ENCODE measurements at regions not wholly inside any gene's neighbourhood (a gene's known extent, or its start where the extent isn't known, plus 50 kb on each side); places are given as distances from the start of the nearest gene placed in this dataset.
A peak's percentile ranks its signal among the peaks of the same experiment; 100 is the strongest.

DNA sequence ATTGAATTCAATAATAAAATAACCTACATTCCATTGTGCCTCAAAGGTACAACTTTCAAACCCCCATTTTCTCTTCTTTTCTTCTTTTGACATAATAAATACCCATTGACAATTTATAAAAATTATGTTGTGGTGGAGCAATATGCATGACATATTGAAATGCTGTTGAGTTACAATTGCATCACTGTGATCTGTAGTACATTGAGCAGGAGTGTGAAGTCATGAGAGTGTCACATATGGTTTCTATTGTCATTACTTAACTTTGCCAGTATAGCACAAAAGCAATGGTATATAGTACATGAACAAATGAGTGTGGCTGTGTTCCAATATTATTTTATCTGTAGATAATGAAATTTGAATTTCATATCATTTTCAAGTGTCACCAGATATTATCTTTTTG lies 441.3 kb downstream of the GJA1 start:
- DNase-seq (ENCODE audit: low spot score): no peak

DNA sequence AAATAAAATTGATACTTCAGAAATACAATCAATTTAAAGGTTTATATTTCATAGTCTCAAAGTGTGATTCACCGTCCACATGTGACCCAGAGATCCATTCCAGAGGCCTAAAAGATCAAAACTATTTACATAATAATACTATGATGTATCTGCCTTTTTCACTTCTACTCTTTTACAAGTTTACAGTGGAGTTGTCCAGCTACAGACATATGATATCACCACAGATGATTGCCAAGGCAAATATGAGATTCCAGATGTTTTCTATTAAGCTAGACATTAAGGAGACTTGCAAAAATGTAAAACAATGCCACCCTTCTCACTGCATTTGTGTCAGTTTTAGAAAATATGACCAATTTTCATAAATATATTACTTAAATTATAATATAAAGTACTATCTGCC lies 443.7 kb downstream of the GJA1 start:
- no peak for DNase-seq (ENCODE audit: low spot score)

DNA sequence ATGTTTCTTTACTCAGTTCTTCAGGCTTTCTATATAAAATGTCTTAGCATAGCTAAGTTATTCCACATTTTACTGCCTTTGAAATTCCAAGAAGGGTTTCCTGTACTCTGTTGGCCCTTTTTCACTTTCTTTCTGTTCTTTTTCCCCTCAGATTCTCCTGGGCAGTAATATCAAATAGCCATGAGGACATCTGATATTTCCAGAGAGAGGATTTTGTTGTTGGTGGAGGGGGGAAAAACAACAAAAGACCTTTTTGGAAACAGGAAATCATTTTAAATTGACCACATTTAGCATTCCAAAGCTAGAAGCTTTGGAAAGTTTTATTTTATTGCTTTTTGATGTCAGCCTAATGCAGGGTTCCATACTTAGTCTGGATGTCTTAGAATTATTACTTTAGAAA lies 445.4 kb downstream of the GJA1 start:
- no peak for DNase-seq (ENCODE audit: low spot score)

DNA sequence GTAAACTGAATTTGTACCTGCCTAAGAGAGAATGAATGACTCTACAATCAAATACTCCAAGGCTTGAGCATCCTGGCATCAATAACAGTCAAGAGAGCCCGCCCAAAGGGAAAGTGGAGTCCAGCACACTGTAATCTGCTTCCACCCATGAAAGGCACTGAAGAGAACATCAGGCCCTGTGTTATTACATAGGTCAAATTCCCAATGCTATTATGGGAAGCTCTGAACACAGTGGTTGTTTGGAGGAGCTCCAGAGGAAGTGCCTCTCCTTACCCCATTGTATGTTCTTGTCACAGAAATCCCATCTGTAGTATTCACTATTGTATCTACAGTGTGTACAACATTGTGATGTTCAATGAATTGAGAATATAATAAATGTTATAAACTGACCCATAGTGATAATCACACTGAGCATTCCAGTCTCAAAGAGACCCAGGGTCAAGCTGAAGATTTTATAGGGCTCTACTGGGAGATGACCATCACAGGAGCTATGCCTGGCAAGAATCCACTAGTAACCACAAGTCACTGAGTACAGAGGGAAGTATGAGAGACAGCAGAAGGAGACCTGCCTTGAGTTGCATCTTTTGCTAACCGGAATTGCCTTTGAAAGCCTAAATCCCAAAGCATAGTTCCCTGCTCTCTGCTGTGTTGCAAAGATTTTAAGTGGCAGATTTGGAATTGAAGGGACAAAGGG lies 446.7 kb downstream of the GJA1 start:
- no peak for DNase-seq (ENCODE audit: low spot score)

DNA sequence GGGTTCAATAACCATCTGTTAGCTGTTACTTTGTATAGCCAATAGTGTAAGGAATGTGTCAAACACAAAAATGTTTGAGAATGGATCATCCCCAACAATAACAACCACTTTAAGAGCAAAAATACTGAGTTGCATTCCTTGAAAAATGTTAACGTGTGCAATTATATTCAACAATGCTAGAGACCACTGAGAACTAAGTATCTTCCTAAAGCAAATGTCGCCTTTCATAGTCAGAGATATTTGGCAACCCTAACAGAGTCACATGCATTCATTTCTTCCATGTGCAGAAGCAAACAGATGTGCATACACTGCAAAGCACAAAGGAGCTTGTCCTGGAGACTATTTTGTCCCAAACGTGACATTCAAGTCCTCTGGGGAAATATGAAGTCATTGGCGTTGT lies 448.6 kb downstream of the GJA1 start:
- no peak for DNase-seq (ENCODE audit: low spot score)

DNA sequence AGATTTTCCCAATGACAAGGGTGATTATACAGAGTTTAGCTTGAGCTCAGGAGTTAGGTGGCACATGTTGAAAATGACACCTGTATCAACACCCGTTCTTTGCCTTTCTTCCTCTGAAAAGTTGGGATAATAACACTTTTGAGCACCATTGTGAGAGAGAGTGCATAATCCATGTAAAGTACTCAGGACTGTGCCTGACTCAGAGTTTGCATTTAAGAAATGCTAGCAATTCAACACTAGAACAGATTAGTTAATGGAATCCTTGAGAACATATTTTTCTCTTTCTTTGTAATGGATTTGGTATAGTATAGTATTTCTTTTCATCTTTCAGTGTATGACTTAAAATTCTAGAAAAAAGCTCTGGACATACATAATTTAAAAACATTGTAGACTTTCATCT lies 449.2 kb downstream of the GJA1 start:
- no peak for DNase-seq (ENCODE audit: low spot score)

DNA sequence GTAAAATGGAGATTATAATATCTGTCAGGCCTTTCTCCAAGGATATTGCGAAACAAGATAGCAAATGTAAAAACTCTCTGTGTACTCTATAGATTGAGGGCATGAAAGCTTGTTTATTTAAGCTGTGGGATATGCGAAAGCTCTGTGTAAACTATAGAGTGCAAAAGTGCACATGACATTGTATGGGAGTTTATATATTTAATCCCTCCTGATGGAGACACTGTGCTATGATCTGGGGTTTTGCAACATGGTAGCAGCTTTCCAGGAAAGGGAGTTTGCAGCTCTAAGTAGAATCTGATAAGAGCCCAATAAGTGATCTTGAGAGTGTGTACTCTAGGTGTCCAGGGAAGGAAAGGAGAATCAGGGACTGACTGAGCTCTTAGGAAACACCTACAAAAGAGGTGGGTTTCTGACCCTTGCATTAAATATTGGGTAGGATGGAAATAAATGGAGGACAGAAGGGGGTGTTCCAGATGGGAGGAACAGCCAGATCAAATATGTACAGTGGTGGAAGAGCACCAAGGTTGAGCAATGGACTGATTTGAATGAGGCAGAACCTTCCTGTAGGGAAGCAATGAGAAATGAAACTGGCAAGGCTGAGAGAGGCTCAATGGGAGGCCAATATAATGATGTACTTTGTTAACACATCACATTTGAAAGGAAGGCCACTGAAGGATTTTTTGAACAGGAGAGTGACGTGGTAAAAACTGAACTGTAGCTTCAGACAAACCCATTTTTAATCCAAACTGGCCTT lies 450.1 kb downstream of the GJA1 start:
- DNase-seq (ENCODE audit: low spot score): no peak

DNA sequence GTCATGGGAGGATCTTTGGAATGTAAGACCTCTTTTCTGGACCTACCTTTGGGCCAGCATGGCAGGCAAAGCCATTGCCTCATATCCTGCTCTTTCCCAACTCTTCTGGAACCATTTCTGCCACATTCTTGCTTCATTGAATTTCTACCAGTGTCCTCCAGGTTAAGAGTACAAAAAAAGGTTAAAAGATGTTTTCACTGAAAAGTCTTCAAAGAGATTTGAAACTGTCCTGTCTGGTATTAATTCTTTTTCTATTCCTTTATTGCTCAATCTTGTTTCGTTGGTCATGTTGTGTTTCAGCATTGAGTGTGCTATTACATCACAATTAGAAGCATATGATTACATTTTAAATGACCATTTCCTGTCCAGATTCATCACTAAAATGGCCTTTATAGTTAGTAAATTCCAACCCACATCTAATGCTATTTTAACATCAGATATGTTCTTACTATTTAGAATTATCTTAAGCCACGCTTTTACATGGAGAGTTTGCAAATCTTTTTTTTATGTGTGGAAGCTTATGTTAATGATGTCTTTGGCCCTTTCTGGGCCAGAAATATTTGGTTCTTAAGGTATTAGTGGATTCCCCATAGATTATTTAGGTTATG lies 450.9 kb downstream of the GJA1 start:
- no peak for DNase-seq (ENCODE audit: low spot score)

DNA sequence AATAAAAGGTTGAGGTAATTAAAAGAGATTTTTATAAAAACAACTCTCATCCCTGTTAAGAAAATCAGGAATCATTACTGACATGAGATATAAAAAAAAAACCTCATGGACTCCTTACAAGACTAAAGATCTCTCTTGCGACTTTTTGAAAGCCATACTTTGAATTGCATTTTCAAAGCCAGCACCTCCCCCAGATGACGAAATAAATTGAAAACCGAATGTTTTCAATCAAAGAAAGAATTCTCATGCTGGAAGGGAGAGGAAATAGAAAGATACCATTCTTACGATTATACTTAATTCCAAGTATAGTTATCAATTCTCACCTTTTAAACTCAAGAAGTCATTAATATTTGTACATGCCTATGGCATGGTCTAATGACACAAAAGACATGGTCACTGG lies 452.3 kb downstream of the GJA1 start:
- no peak for DNase-seq (ENCODE audit: low spot score)

DNA sequence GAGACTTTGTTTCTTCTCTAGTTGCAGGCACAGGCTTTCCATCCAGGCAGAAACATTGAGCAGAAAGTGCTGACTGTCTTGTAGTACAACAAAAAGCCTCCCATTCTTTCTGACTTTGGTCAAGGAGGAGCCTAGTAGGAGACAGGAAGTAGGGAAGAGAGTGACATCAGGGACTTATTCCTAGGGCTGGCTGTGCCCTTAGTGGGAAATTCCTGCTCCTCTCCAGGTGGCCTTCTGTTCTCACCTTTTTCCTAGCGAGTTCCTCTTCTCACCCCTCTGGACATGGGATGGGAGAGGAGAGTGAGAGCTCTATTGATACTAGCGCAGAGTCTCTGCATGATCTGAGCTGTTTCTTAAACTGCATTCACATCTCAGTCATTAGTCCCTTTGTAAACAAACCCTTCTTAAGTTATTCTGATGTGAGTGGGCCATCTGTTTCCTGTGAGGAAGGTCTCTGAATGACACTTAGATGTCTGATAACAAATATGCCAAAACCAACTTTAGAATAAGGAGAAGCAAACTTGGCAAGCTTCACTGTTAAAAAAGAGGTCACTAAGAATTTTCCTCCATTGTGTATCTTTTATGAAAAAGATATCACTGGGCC lies 455.0 kb downstream of the GJA1 start:
- no peak for DNase-seq (ENCODE audit: low spot score)

DNA sequence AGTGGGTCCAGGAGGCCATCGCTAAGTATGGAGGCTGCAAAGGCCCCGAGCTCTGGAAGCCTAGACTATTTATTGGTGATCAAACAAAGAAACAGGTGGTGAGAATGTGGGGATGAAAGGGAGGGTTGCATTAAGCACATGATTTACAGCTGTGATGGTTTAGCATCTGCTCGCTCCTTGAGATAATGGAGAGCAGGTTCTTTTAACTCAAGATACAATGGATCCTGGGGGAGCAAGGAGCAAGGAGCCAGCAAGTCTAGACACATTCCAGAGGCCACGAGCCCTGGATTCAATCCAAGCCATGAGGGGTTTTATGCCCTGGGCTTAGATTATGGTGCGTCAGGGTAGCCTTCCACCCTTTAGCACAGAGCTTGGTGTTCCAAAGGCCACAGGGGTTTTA lies 460.3 kb downstream of the GJA1 start:
- peak; percentile 59 for DNase-seq (ENCODE audit: low spot score)

DNA sequence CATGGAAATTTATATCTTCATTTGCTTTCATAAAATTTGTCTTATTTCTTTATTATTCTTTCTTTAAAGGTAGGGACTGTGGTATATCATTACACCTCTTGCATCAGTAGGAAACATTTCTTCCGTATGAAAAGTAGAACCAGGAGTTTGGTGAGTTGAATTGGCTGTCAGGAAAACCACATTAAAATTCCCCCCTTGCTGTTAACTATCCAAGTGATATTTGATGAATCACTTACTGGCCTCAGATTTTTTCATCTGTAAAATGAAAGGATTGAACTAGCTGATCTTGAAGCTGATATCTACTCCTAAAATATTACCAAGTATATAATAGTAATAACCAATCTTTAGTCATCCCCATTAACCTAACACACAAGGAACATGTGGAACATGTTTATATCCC lies 460.9 kb downstream of the GJA1 start:
- no peak for DNase-seq (ENCODE audit: low spot score)

DNA sequence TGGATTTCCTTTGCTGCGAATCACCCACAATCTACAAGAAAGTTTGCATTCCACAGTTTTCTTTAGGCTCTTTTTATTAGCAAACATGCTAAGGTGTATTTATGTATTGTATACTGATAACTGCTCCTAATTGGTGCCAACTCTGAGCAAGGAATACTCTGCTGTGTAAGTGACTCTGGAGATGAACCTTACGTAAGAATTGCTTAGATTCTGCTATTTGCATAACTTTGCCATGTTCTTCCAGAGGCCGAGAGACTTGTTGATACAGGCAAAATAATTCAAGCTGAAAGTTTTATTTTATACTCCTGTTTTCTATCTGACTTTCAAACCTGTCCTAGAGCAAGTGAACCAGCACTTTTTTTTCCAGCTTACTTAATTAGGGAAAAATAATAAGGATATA lies 461.3 kb downstream of the GJA1 start:
- DNase-seq (ENCODE audit: low spot score): no peak

DNA sequence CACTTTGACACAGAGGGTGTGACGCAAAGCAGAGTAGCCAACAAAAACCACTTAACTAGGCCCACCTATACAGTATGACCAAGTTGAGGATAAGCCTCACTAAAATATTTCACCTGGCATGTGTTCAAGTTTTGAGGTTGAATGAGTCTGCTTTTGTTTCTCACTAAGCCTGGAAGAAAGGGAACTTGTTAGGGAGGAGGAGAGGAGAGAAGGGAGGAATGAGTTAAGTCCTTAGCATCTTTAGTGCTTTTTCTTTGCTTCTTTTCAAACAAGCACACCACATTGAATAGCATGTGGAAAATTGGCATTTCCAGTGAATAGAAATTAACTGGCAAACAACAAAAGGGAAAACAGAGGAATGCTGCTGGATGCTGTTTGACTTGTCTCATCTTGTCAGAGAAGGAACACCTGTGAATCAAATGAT lies 461.9 kb downstream of the GJA1 start:
- no peak for DNase-seq (ENCODE audit: low spot score)

DNA sequence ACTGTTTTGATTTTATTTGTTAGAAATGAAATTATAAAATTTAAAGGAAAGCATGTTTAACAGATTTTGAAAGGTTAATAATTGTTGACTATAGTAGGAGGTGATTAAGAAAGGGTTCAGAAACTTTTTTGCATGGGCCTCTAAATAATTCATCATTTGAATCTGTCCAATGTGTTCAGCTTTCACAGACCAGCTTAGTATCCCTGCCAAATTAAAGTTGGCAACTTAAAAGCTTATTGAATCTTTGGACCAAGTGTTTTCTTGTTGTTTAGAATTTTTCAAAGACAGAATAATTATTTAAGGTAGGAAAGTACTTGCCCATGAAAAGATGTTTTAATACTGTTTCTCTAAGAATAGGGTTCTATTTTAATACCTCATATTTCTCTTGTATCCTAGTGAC lies 466.0 kb downstream of the GJA1 start:
- no peak for DNase-seq (ENCODE audit: low spot score)

DNA sequence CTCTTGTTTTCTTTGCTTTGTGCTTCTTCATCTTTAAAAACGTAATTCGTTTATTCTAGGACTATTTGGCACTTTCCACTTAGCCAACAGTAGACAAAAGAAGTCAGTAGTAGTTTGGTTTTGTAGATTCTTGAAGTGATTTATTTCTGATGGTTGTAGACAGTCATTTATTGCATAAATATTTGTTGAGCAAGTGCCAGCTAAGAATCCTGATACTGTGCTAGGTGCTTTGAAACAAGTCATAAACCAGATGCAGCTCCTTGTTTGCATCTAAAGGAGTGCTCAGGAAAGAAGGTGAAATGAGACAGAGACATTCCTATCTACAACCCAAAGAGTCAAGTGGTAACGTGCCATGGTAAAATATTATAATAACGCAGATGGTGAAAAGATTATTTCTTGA lies 469.1 kb downstream of the GJA1 start:
- DNase-seq (ENCODE audit: low spot score): no peak

DNA sequence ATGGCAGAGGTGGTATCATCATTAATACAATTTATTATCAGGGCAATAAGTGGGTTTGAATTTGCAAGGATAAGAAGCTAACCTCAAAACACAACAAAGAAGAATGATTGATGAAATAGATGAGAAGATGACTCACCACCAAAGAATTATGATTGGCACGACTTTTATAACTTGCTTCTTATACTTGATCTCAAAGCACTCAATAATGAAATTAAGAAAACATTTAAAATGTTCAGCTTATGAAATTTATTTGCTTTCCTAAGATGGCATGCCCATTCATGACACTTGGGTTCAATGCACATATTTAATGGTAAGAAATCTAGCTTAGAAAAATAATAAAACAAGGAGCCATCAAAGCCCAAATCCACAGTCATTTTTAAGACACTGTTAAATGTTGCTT lies 477.5 kb downstream of the GJA1 start:
- no peak for DNase-seq (ENCODE audit: low spot score)

DNA sequence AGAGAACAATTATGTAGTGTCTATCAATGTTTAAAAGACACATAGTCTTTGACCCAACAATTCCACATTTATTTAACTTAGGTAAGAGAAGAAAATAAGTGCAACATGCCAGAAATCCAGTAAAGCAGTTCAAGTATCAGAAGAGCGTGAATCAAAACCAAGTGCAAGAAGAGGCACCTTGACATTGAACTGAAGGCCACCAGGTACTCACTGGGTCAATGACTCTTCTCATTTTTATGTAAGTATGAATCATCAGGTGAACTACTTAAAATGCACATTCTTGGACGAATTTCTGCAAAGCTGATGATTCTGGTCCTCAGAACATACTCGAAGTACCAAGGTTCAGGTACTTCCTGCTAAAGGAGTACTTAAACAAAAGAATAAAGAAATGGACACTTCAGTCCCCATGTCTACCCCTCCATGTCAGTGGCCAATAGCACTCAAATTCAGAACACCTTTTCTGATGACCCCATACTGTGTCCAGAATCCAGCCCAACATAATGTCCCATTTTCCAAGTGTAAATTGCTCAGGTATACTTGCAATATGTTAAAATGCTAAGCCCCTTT lies 481.9 kb downstream of the GJA1 start:
- no peak for DNase-seq (ENCODE audit: low spot score)

DNA sequence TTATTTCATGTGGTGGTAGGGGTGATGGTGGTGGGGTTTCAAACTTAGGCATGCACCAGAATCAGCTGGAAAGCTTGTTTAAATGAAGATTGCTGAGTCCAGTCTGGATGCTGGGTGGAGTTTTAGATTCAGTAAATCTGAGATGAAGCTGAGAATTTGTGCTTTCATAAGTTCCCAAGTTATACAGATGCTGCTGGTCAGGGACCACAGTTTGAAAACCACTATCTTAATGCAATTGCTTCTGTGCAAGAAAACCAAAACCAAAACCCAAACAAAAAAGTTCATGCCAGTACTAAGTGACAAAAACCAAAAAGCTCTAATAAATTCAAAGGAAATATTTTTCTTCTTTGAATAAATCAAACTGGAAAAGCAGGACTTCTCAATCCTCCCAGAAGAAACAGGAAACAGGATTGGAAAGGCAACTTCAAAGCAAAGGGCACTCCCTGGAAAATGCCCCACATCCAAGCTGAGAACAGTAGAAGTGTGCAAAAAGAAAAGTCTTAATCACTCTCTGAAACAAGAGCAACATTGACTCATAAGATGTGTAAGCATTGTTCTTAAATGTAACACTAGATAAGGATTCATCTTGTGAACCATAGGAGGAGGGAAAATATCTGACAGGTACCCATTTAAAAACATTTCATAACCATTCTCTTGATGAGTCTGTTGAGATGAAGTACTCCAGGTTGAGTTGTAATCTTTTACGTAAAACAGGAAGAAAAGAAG lies 481.5 kb upstream of the HSF2 start:
- no peak for DNase-seq (ENCODE audit: low spot score)

DNA sequence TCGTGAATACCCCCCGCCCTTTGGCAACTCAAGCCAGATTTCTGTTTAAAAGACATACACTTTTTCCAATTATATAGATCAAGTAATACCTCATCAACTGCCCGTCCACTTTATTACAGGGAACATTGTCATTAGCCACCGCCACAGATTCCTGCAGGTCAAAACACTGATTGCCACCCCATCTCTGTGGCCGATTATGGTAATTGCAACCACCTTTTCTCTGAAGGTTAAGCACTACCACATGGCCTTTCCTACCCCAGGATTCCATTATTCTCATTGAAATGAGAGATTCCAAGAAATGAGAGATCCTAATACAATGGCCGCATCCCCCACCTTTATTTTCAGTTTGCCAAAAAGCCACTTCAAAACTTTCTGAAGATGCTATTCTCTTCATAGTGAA lies 478.8 kb upstream of the HSF2 start:
- DNase-seq (ENCODE audit: low spot score): peak; percentile 60

DNA sequence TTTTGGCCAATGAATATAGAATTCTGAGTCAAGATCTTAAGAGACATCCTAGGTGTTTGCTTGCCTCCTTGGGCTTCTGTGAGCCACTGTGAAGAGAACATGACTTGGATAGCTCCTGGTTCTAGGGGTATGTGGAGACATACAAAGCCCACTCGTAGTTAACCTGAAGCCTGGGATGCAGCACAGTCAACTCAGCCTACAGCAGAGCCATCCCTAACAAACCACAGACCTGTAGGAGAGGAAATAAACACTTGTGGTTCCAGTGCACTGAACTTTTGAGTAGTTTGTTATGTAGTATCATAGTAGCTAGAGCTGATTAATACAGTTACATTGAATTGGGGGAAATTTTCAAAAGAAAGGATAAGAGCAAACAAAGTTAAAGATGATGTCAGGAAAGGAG lies 474.4 kb upstream of the HSF2 start:
- DNase-seq (ENCODE audit: low spot score): no peak
